ENCODE measurements at regions not wholly inside any gene's neighbourhood (a gene's known extent, or its start where the extent isn't known, plus 50 kb on each side); places are given as distances from the start of the nearest gene placed in this dataset.

DNA sequence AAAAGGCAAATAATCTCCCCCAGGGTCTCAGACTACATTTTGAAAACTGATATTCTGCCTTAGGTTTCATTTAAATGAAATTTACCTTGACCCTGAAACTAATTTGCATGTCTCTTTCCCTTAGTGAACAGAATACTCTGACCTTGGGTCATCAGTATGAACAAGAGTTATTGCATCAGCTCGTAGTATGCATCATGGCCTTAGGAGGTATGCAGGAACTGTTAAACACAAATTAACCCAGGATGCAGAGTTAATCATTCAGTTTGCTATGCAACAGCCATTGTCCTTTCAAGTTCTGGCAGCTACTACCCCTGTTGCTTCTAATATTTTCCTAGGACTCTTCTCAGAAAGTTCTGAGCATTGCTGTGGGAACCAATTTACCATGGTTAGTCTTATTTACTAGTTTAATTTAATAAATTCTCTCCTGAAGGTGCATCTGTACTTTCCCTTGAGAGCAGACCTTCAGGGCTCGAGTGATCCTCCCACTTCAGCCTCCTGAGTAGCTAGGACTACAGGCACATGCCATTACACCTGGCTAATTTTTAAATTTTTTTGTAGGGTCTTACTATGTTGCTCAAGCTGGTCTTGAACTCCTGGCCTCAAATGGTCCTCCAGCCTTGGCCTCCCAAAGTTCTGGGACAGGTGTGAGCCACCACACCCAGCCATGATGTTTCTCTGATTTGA, 126.7 kb downstream of the TTC6 start:
- TF ChIP-seq, protein P1, sequence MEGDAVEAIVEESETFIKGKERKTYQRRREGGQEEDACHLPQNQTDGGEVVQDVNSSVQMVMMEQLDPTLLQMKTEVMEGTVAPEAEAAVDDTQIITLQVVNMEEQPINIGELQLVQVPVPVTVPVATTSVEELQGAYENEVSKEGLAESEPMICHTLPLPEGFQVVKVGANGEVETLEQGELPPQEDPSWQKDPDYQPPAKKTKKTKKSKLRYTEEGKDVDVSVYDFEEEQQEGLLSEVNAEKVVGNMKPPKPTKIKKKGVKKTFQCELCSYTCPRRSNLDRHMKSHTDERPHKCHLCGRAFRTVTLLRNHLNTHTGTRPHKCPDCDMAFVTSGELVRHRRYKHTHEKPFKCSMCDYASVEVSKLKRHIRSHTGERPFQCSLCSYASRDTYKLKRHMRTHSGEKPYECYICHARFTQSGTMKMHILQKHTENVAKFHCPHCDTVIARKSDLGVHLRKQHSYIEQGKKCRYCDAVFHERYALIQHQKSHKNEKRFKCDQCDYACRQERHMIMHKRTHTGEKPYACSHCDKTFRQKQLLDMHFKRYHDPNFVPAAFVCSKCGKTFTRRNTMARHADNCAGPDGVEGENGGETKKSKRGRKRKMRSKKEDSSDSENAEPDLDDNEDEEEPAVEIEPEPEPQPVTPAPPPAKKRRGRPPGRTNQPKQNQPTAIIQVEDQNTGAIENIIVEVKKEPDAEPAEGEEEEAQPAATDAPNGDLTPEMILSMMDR (IDR thresholded peaks at IDR 0.05) = no peak
- Histone ChIP-seq H3K36me3 (ENCODE audit: low read depth) (no peaks in the 10 kb centered on the region), H3K4me3 (no peak overlapping the region), H3K9me3 (no peaks in the 10 kb centered on the region), H3K4me1 (ENCODE audit: low read depth) (no peaks in the 10 kb centered on the region)
- ATAC-seq (no peak), DNase-seq (no peak)
- intact Hi-C loops (cut with DNase I, micrococcal nuclease) = no loop called here

DNA sequence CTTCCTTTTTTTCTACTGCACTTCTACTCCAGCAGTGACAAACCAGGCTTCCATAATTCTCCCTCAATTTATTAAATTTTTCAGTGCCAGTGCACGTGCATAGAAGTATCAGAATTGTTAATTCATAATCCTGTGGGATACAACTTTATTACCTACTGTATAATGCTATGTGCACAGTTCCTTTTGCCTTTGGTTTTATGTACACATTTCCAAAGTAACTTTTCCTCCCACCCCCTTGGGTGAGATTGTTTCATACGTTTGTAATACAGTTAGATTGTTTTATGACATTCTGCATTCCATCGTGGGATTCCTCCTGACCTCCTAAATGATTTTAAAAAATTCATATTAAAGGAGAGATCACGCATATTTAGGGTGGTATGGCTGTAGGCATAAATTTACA, 128.1 kb downstream of the TTC6 start:
- DNase-seq = no peak
- H3K4me3 ChIP-seq = no peak overlapping the region
- intact Hi-C loops (cut with DNase I, micrococcal nuclease) = no loop called here
- no peaks in the 10 kb centered on the region for H3K9me3 ChIP-seq
- no peaks in the 10 kb centered on the region for H3K4me1 ChIP-seq (ENCODE audit: low read depth)
- no peaks in the 10 kb centered on the region for H3K36me3 ChIP-seq (ENCODE audit: low read depth)
- TF ChIP-seq, protein P1 (IDR thresholded peaks at IDR 0.05) = no peak
- no peak for ATAC-seq

DNA sequence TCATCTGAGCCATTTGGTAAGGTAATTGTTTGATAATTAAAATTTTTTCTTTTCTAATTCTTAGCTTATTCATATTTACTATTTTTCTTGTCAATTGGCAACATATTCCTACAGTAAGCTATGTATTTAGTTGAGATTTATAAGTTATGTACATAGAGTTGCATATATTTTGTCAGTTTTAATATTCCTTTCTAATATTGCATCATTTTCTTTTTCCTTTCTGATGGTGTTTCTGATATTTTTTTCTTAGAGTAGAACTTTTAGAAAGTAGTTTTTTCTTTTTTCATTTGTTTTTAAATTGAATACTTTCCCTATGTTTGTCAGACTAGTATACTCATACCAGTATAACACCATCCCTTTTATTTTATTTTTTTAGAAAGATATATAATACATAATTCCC, 131.3 kb downstream of the TTC6 start:
- no peaks in the 10 kb centered on the region for H3K36me3 ChIP-seq (ENCODE audit: low read depth)
- H3K4me3 ChIP-seq = no peak overlapping the region
- DNase-seq (no peak), ATAC-seq (no peak)
- intact Hi-C loops (cut with DNase I, micrococcal nuclease) = no loop called here
- H3K4me1 ChIP-seq (ENCODE audit: low read depth) = no peaks in the 10 kb centered on the region
- H3K9me3 ChIP-seq = no peaks in the 10 kb centered on the region
- TF ChIP-seq, protein P1 (IDR thresholded peaks at IDR 0.05) = no peak

DNA sequence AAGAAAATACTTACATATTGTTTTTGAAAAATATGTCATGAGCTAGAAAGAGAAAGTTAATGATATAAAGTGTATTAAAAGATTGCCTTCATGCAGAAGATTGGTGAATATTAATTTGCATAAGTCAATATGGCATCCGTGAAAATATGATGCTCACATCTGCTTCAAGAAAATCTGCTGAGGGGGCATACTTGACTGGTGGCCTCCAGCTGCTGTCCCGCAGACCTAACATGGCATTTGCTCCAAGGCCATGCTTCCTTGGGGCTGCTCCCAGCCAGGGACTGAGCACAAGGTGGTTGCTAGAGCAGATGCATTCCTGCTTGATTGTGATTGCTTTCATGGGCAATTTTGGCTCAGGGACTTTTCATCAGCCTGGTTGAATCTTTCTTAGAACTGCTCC, 133.8 kb downstream of the TTC6 start:
- ATAC-seq = no peak
- H3K4me1 ChIP-seq (ENCODE audit: low read depth) = no peaks in the 10 kb centered on the region
- H3K4me3 ChIP-seq = no peak overlapping the region
- DNase-seq = no peak
- TF ChIP-seq, protein P1 (IDR thresholded peaks at IDR 0.05) = no peak
- no peaks in the 10 kb centered on the region for H3K36me3 ChIP-seq (ENCODE audit: low read depth)
- H3K9me3 ChIP-seq = no peaks in the 10 kb centered on the region
- intact Hi-C loops (cut with DNase I, micrococcal nuclease) = no loop called here

DNA sequence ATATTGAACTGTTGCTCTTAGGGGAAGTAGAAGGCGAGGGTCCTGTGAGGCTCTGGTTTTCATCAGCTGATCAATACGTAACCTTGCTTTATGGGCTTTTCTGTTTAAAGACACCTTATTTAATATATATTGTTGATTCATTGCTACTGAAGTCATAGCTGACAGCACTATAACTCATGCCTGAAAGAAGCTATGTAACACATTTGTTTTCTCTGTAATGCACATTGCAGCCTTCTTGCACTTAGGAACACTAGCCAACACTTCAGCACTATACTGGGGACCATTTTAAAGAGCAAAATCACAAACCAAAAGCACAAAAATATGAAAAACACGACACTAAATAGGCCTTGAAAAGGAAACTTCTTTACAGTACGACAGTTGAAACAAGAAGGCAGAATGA, 135.7 kb downstream of the TTC6 start:
- no peak overlapping the region for H3K4me3 ChIP-seq
- DNase-seq (no peak), ATAC-seq (no peak)
- TF ChIP-seq, protein P1 (IDR thresholded peaks at IDR 0.05) = no peak
- H3K9me3 ChIP-seq = no peaks in the 10 kb centered on the region
- H3K36me3 ChIP-seq (ENCODE audit: low read depth) = no peaks in the 10 kb centered on the region
- intact Hi-C loops (cut with DNase I, micrococcal nuclease) = no loop called here
- H3K4me1 ChIP-seq (ENCODE audit: low read depth) = no peaks in the 10 kb centered on the region

DNA sequence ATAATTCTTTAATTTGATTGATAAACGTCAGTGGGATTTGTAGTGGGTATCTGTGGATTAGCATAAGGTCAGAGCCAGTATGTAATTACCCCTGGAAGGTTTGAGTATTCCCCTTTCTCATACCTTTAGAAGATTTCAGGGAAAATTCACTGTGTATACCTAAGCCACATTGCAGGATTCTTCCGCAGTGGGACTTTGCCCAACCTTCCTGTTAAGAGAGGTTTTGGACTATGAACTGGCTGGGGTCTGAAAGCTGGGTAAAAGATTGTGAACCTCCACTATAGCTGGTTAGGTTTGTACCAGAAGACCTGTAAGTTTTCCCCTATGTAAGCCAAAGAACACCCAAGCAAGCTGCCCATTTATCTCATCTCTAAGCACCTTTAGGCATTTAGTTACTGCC, 150.2 kb downstream of the TTC6 start:
- H3K4me1 ChIP-seq (ENCODE audit: low read depth) = no peaks in the 10 kb centered on the region
- intact Hi-C loops (cut with DNase I, micrococcal nuclease) = no loop called here
- TF ChIP-seq, protein P1 (IDR thresholded peaks at IDR 0.05) = no peak
- no peaks in the 10 kb centered on the region for H3K36me3 ChIP-seq (ENCODE audit: low read depth)
- no peak for ATAC-seq
- H3K4me3 ChIP-seq = no peak overlapping the region
- DNase-seq = no peak
- no peaks in the 10 kb centered on the region for H3K9me3 ChIP-seq
